ENCODE measurements at regions not wholly inside any gene's neighbourhood (a gene's known extent, or its start where the extent isn't known, plus 50 kb on each side); places are given as distances from the start of the nearest gene placed in this dataset.

DNA sequence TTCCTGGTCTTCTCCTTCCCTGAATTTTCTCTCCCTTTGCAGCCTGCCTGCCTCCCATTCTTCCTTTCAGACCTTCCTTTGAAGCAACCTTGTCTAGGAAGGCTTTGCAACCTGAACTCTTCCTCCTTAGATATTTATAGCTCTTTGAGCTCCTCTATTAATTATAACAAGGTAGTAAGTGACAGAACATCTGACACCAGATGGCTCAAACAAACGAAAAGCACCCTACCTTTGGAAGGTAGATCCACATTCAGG is 57.2 kb upstream of the SLC1A4 start:
- no peak for TF ChIP-seq JAZF1 (CRISPR knock-in tag; IDR thresholded peaks at IDR 0.05)
- TF ChIP-seq ZNF416 (CRISPR knock-in tag; IDR thresholded peaks at IDR 0.05) = no peak
- no peak for TF ChIP-seq TCF7 (CRISPR knock-in tag; IDR thresholded peaks at IDR 0.05; ENCODE audit: low read depth)
- peaks cover 24% of the 10 kb centered on the region for H3K9me3 Mint-ChIP-seq
- H3K27ac Mint-ChIP-seq = no peak overlapping the region
- no peak overlapping the region for H3K4me3 Mint-ChIP-seq
- peaks cover 16% of the 10 kb centered on the region for H3K36me3 Mint-ChIP-seq
- peaks cover 4% of the 10 kb centered on the region; the same call in 1 of the 2 replicates for H3K4me1 Mint-ChIP-seq
- POLR2A ChIA-PET = no interaction called here
- DNase-seq (ENCODE audit: low spot score) (no peak), ATAC-seq (no peak)
- H3K27me3 Mint-ChIP-seq (ENCODE audit: low read depth) = peaks cover 13% of the 10 kb centered on the region
- CTCF ChIA-PET = interaction anchor here (1.7 kb wide), 1 partner anchor 9 kb away, joined by 4 read pairs; no protein-coding TSS in a partner anchor

DNA sequence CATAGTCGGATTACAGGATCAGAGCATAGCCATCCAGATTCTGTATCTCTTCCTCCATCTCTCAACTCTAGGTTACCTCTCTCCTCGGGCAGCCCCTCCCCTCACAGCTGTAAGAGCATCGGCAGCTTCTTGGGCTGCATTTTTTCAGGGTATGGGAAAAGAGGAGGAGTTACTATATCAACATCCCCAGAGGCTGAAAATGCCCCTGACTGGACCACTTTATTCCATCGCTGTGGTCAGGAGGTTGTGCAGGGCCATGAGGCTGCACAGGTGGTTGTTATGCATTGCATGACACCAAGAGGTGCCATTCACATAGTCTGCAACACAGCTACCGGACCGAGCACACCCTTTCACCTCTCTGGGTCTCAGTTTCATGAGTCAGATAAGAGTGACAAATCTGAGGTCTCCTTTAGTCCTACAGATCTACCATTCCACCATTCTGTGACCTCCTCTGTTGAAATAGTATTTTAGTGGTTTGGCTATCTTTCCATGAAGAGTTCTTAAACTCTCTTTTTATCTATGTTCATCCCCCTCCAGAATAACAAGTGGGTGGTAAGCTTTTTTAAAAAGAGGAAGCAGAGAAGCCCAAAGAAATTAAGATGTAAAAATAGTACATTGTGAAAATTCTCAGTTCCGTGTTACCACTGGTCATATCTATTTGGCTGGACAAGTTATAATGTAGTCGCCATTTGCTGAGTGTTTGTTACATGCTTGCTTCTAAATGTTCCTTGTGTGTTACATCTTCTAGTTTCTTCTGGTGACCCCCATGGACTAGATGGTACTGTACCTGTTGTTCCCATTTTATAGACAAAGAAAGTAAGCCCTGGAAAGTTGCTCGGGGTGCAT is 56.6 kb upstream of the SLC1A4 start:
- DNase-seq (ENCODE audit: low spot score) (no peak), ATAC-seq (no peak)
- no peak overlapping the region for H3K27ac Mint-ChIP-seq
- peaks cover 6% of the 10 kb centered on the region; the same call in 1 of the 2 replicates for H3K4me1 Mint-ChIP-seq
- ChIA-PET CTCF (interaction anchor here (1.7 kb wide), 1 partner anchor 10 kb away, joined by 4 read pairs; no protein-coding TSS in a partner anchor), POLR2A (no interaction called here)
- peaks cover 8% of the 10 kb centered on the region; the same call in 1 of the 2 replicates for H3K27me3 Mint-ChIP-seq (ENCODE audit: low read depth)
- peaks cover 10% of the 10 kb centered on the region for H3K36me3 Mint-ChIP-seq
- H3K9me3 Mint-ChIP-seq = peaks cover 19% of the 10 kb centered on the region
- no peak overlapping the region for H3K4me3 Mint-ChIP-seq
- TF ChIP-seq USF2 (CRISPR knock-in tag; IDR thresholded peaks at IDR 0.05) = no peak
- no peak for TF ChIP-seq NR1H2 (CRISPR knock-in tag; IDR thresholded peaks at IDR 0.05)
- TF ChIP-seq ZNF317 (CRISPR knock-in tag; IDR thresholded peaks at IDR 0.05; ENCODE audit: borderline replicate concordance, low read depth) = no peak
- TF ChIP-seq, protein P1, sequence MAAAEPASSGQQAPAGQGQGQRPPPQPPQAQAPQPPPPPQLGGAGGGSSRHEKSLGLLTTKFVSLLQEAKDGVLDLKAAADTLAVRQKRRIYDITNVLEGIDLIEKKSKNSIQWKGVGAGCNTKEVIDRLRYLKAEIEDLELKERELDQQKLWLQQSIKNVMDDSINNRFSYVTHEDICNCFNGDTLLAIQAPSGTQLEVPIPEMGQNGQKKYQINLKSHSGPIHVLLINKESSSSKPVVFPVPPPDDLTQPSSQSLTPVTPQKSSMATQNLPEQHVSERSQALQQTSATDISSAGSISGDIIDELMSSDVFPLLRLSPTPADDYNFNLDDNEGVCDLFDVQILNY (CRISPR knock-in tag; IDR thresholded peaks at IDR 0.05) = no peak
- no peak for TF ChIP-seq KAT7 (CRISPR knock-in tag; IDR thresholded peaks at IDR 0.05; ENCODE audit: borderline replicate concordance)
- TF ChIP-seq OVOL2 (CRISPR knock-in tag; IDR thresholded peaks at IDR 0.05; ENCODE audit: borderline replicate concordance) = no peak
- TF ChIP-seq RELA (CRISPR knock-in tag; IDR thresholded peaks at IDR 0.05; ENCODE audit: borderline replicate concordance) = no peak
- TF ChIP-seq SP1 (CRISPR knock-in tag; conservative IDR thresholded peaks at IDR 0.05) = no peak

DNA sequence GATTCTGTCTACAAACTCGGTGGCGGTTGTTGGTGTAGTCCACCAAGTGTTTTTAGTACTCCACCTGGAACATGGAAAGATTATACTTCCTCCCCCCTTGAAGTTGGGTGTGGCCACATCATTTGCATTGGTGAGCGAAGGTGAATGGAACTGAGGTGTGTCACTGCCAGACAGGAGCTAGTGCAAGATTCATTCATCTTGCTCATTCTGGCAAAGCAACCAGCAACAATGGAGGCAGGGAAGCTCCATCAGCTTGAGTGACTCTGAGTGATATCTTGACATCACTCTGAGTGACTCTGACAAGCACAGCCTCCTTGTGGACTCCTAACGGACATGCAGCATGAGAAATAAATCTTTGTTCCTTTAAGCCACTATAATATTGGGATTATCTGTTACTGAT is 54.7 kb upstream of the SLC1A4 start:
- H3K36me3 Mint-ChIP-seq = peaks cover 10% of the 10 kb centered on the region
- H3K27ac Mint-ChIP-seq = no peak overlapping the region
- ChIA-PET CTCF (interaction anchor here (2.0 kb wide), 1 partner anchor 17 kb away, joined by 5 read pairs; no protein-coding TSS in a partner anchor), POLR2A (no interaction called here)
- peaks cover 18% of the 10 kb centered on the region for H3K9me3 Mint-ChIP-seq
- H3K4me3 Mint-ChIP-seq = no peak overlapping the region
- peaks cover 17% of the 10 kb centered on the region for H3K4me1 Mint-ChIP-seq
- peaks cover 8% of the 10 kb centered on the region for H3K27me3 Mint-ChIP-seq (ENCODE audit: low read depth)
- DNase-seq (ENCODE audit: low spot score) = no peak
- ATAC-seq = no peak
- TF ChIP-seq KAT7 (CRISPR knock-in tag; IDR thresholded peaks at IDR 0.05; ENCODE audit: borderline replicate concordance) (no peak), ZNF219 (CRISPR knock-in tag; IDR thresholded peaks at IDR 0.05; ENCODE audit: borderline replicate concordance) (no peak), ZNF232 (CRISPR knock-in tag; IDR thresholded peaks at IDR 0.05) (no peak), ZNF317 (CRISPR knock-in tag; IDR thresholded peaks at IDR 0.05; ENCODE audit: borderline replicate concordance, low read depth) (no peak), FOXJ3 (CRISPR knock-in tag; IDR thresholded peaks at IDR 0.05; ENCODE audit: borderline replicate concordance) (no peak), CREM (CRISPR knock-in tag; IDR thresholded peaks at IDR 0.05) (no peak), ELF4 (CRISPR knock-in tag; IDR thresholded peaks at IDR 0.05; ENCODE audit: low read depth) (no peak), TEAD4 (CRISPR knock-in tag; IDR thresholded peaks at IDR 0.05) (no peak), ETV6 (CRISPR knock-in tag; IDR thresholded peaks at IDR 0.05) (no peak), CREB1 (CRISPR knock-in tag; IDR thresholded peaks at IDR 0.05) (no peak), ZNF138 (CRISPR knock-in tag; conservative IDR thresholded peaks at IDR 0.05) (no peak), TP53 (CRISPR knock-in tag; IDR thresholded peaks at IDR 0.05) (no peak), ZNF671 (CRISPR knock-in tag; IDR thresholded peaks at IDR 0.05) (no peak), IRF2 (CRISPR knock-in tag; IDR thresholded peaks at IDR 0.05; ENCODE audit: borderline replicate concordance, low read depth) (no peak), FOXK1 (CRISPR knock-in tag; IDR thresholded peaks at IDR 0.05) (no peak), RELA (CRISPR knock-in tag; IDR thresholded peaks at IDR 0.05; ENCODE audit: borderline replicate concordance) (no peak)
- TF ChIP-seq, protein P2, sequence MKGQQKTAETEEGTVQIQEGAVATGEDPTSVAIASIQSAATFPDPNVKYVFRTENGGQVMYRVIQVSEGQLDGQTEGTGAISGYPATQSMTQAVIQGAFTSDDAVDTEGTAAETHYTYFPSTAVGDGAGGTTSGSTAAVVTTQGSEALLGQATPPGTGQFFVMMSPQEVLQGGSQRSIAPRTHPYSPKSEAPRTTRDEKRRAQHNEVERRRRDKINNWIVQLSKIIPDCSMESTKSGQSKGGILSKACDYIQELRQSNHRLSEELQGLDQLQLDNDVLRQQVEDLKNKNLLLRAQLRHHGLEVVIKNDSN (CRISPR knock-in tag; IDR thresholded peaks at IDR 0.05) = no peak

Data from WTC11 (cell line).